ENCODE measurements at regions not wholly inside any gene's neighbourhood (a gene's known extent, or its start where the extent isn't known, plus 50 kb on each side); places are given as distances from the start of the nearest gene placed in this dataset.
A peak's percentile ranks its signal among the peaks of the same experiment; 100 is the strongest.

- DNase-seq, result no peak
These were observed 1149.2 kb upstream of the AUTS2 start for GRCh38 chr7:68449099-68449498.

- DNase-seq, result no peak
These were observed 1148.5 kb upstream of the AUTS2 start for GRCh38 chr7:68449816-68450215.

GRCh38 chr7:68454931-68455330, 1143.3 kb upstream of the AUTS2 start:
- DNase-seq, result no peak

GRCh38 chr7:68456469-68456868, 1141.8 kb upstream of the AUTS2 start:
- no peak for DNase-seq

GRCh38 chr7:68457481-68457880, 1140.8 kb upstream of the AUTS2 start:
- no peak for DNase-seq

- no peak for DNase-seq
These were observed 1140.0 kb upstream of the AUTS2 start for GRCh38 chr7:68458010-68458908.

- DNase-seq, result no peak
These were observed 1136.8 kb upstream of the AUTS2 start for GRCh38 chr7:68461430-68461829.

- DNase-seq, result no peak
These were observed 1127.3 kb upstream of the AUTS2 start for GRCh38 chr7:68470836-68471435.

- DNase-seq, result no peak
These were observed 1125.6 kb upstream of the AUTS2 start for GRCh38 chr7:68472688-68473087.

GRCh38 chr7:68474661-68475216, 1123.5 kb upstream of the AUTS2 start:
- no peak for DNase-seq

- DNase-seq, result no peak
These were observed 1121.3 kb upstream of the AUTS2 start for GRCh38 chr7:68476966-68477365.

- no peak for DNase-seq
These were observed 1119.9 kb upstream of the AUTS2 start for GRCh38 chr7:68478326-68478725.

GRCh38 chr7:68482800-68483199, 1115.5 kb upstream of the AUTS2 start:
- no peak for DNase-seq

GRCh38 chr7:68484731-68485130, 1113.5 kb upstream of the AUTS2 start:
- DNase-seq, result no peak

GRCh38 chr7:68485253-68485917, 1112.9 kb upstream of the AUTS2 start:
- DNase-seq, result no peak

GRCh38 chr7:68488341-68489060, 1109.8 kb upstream of the AUTS2 start:
- DNase-seq, result peak; percentile 74

- no peak for DNase-seq
These were observed 1106.5 kb upstream of the AUTS2 start for GRCh38 chr7:68491523-68492358.

GRCh38 chr7:68492359-68492690, 1106.0 kb upstream of the AUTS2 start:
- DNase-seq, result no peak

GRCh38 chr7:68503400-68503799, 1094.9 kb upstream of the AUTS2 start:
- no peak for DNase-seq

GRCh38 chr7:68504716-68505115, 1093.6 kb upstream of the AUTS2 start:
- no peak for DNase-seq

GRCh38 chr7:68505721-68506120, 1092.6 kb upstream of the AUTS2 start:
- no peak for DNase-seq

GRCh38 chr7:68507668-68508067, 1090.6 kb upstream of the AUTS2 start:
- no peak for DNase-seq

Data from DMS 273 treated with DMSO at 0.1 percent for 48 hours (cell line).